Activated CD4-positive, CD25-positive, alpha-beta regulatory T cell treated with anti-CD3 and anti-CD28 coated beads, Interleukin-2, amount 50 U/mL, for 24 hours (primary cell): ENCODE measurements at regions not wholly inside any gene's neighbourhood (a gene's known extent, or its start where the extent isn't known, plus 50 kb on each side); places are given as distances from the start of the nearest gene placed in this dataset.
"Not testable (repeated sequence)": the region's sequence is repeated elsewhere in the genome, so short reads cannot be mapped to it uniquely, and the experiment has no call there.

Source experiments
- ATAC-seq, 2 donors: fragments of 150-1000 bp; cut with Tn5 transposase; one replicate each; pipeline ENCODE4 v1.10.0; 2021; ENCODE audit warnings: mild to moderate bottlenecking in 1 of 2, moderate library complexity in 1 of 2

DNA sequence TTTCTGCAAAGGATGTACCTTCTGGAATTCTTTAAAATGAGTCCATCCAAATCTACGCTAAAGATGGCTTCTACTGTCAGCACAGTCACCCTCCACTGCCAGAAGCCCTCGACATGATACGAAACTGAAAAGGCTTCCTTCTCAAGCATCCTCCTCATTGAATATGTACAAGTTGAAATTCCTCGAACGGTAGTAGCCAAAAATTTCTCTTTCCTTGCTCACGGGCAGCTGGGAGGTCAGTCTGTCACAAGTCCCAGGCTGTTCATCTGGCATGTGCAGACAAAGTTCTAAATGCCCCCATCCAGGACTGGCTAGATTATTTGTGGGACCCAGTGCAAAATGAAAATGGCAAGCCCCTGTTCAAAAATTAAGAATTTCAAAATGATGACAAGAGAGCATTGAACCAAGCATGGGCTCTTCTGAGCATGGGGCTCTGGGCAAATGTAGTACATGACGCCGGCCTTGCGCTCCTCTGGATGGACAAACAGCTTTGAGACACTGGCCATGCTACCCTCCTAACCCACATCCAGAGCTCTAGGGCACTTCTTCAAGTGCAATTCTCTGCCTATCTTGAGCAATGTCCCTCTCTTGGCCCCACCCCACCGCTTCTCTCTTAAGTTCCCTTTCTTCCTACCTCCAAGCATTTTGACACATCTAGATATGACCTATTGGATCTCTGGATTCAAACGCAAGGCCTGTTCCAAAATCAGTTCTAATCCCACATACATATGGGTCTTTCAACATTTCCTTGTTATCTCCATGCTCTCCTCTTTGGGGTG lies 78.9 kb upstream of the FLT1 start:
- no peak for ATAC-seq

GRCh38 chr13:28572871-28573270 lies 77.9 kb upstream of the FLT1 start:
- no peak for ATAC-seq

- not testable (repeated sequence) for ATAC-seq
These were observed 75.4 kb upstream of the FLT1 start for GRCh38 chr13:28570356-28570755.

- no peak for ATAC-seq
These were observed 75.0 kb upstream of the FLT1 start for GRCh38 chr13:28569886-28570285.

- no peak for ATAC-seq
These were observed 73.4 kb upstream of the FLT1 start for GRCh38 chr13:28568286-28568685.

- no peak for ATAC-seq
These were observed 72.0 kb upstream of the FLT1 start for GRCh38 chr13:28566891-28567290.

DNA sequence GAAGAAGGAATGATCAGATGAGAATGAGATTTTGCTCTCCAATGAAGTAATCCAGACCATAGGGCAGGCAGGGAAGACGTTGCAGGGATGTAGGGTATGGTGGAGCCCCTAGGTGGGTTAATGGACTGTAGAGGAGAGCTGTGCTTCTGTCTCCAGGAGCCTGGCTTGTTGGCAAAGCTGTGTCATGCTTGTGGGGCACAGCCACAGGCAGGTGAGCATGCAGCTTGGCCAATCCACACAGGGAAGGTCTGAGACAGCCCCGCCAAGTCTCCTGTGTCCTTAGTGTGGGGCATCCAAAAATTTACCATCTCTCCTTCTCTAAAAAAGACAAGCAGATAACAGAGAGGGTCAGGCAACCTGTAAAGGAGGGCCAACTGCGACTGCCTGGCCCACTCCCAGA lies 71.4 kb upstream of the FLT1 start:
- no peak for ATAC-seq

- ATAC-seq: no peak
These were observed 69.1 kb upstream of the FLT1 start for GRCh38 chr13:28564030-28564429.

GRCh38 chr13:28563609-28564008 lies 68.7 kb upstream of the FLT1 start:
- ATAC-seq: no peak

- no peak for ATAC-seq
These were observed 65.7 kb upstream of the FLT1 start for GRCh38 chr13:28560612-28561011.

DNA sequence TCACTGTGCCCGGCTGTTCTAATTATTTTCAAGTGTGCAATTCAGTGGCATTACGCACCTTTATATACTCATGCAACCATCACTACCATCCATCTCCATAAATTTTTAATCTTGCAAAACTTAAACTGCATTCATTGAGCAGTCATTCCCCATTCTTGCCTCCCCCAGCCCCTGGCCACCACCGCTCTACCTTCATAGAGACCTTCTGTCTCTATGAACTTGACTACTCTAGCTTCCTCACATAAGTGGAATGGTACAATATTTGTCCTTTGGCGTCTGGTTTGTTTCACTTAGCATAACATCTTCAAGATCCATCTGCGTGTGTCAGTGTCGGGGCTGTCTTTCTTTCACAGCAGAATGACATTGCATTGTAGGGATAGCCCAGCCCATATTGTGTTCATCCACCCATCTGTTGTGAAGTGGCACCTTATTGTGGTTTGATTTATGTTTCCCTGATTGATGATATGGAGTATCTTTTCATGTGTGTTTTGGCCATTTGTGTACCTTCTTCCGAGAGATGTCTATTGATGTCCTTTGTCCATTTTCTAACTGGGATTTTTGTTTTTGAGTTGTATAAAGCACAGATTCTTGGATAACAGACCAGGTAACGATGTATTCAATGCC lies 64.8 kb upstream of the FLT1 start:
- ATAC-seq: no peak

GRCh38 chr13:28558567-28558966 lies 63.6 kb upstream of the FLT1 start:
- no peak for ATAC-seq

GRCh38 chr13:28557725-28558520 lies 63.0 kb upstream of the FLT1 start:
- no peak for ATAC-seq

DNA sequence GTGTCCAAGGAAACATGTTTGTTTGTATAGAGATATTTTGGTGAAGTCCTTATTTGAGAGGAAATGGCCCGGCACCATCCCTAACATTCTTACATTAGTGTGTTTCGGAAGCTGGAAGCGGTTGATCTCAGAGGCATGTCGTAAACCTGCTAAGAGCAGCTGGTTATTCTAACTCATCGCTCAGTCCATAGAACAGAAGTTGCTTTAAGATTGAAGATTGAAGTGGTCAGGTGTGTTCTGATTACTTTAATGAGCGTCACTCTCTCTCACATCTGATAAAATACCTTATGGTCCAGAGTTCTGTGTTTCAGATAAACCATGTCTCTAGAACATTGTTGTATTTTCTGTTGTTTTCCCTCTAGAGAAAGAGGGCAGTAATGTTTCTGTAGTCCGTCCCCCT lies 60.2 kb upstream of the FLT1 start:
- ATAC-seq: no peak

- no peak for ATAC-seq
These were observed 59.0 kb upstream of the FLT1 start for GRCh38 chr13:28553971-28554370.

DNA sequence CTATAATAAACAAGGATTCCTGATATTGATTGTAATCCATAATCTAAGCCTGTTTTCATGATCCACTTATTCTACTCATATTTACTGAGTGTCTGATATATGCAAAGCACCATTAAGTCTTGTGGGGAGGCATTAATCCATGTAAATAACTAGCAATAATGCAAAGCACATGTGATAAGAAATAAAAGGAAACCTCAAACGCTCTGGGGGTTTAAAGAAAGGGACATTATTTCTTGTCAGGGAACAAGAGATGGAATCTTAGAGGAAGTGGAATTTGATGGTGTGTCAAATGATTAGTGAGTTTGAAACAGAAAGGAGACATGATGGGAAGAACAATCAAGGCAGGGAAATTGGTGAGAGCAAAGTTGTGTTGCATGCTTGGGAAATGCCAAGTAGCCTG lies 57.4 kb upstream of the FLT1 start:
- ATAC-seq: no peak

DNA sequence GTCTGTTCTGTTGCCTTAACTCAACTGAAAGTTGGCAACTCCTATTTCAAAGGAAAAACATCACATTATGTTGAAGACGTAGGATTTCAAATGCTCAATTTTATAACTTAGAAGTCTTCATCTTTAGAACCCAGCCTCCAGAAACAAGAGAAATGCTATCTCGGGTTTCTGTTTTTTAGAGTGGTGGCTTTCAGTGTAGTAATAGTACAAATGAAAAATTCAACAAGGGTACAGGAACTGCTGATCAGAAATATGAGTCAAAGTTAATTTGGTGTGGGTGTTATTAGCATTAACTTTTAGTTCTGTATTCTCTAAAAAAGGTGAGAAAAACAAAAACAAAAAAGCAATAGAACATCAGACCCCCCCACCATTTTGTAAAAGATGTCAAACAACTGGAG lies 56.6 kb upstream of the FLT1 start:
- no peak for ATAC-seq

- no peak for ATAC-seq
These were observed 56.0 kb upstream of the FLT1 start for GRCh38 chr13:28550721-28551497.

- no peak for ATAC-seq
These were observed 55.2 kb upstream of the FLT1 start for GRCh38 chr13:28550091-28550490.

GRCh38 chr13:28548872-28549271 lies 53.9 kb upstream of the FLT1 start:
- ATAC-seq: no peak

- no peak for ATAC-seq
These were observed 53.5 kb upstream of the FLT1 start for GRCh38 chr13:28548468-28548867.

DNA sequence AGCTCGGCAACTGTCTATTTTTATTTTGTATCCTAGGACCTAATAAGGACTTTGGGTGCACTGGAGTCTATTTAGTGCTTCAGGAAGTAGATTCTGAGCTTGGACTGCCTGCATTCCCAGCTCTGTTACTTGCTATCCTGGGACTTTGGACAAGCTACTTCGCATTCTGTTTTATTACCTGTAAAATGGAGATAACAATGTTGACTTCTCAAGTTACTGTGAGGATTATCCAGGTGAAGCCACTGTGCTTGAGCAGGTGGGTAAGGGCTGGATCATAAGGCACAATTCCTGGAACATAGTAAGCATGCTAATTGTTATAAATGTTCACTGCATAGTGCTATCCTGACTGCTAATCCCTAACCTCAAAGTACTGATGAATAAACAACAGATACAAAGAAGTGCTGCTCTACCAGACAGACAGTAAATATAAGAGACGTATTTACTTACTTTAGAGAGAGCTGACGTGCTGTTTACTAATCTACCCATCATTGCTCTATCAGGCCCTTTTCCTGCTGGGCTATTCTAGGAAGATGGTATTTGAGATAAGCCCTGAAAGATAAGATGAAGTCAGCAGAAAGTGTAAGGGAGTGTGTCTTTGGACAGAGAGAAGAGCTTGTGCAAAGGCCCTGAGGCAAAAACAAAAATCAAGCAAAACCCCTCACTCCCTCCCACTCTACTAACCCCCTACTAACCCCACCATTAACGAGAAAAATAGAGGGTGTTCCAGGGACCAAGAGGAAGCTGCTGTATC lies 50.8 kb upstream of the FLT1 start:
- ATAC-seq: no peak
